ENCODE measurements at regions not wholly inside any gene's neighbourhood (a gene's known extent, or its start where the extent isn't known, plus 50 kb on each side); places are given as distances from the start of the nearest gene placed in this dataset.

GRCh38 chr1:172954476-172955150, 96.1 kb downstream of the TNFSF18 start:
- DNase-seq (ENCODE audit: low spot score in 2 of 2) = no peak
- intact Hi-C loops (cut with DNase I; ENCODE audit: low total_unique reads) = no loop called here
- TF ChIP-seq POLR2A (IDR thresholded peaks at IDR 0.05) (no peak), CTCF (IDR thresholded peaks at IDR 0.05) (no peak)
- WGBS, 2 donors = 95 to 97% methylated on average over 6 of the region's 6 CpGs
- H3K4me3 ChIP-seq (ENCODE audit: low read depth, poor library complexity, severe bottlenecking) = no peak overlapping the region

- DNase-seq (ENCODE audit: low spot score in 2 of 2) = no peak
- WGBS, 2 donors = 80 to 81% methylated on average over 5 of the region's 5 CpGs
- TF ChIP-seq POLR2A (IDR thresholded peaks at IDR 0.05) = no peak
- intact Hi-C loops (cut with DNase I; ENCODE audit: low total_unique reads) = no loop called here
- no peak overlapping the region for H3K4me3 ChIP-seq (ENCODE audit: low read depth, poor library complexity, severe bottlenecking)
Measured at GRCh38 chr1:172955161-172955815, 95.5 kb downstream of the TNFSF18 start.

GRCh38 chr1:172956871-172957270, 93.9 kb downstream of the TNFSF18 start:
- no peak overlapping the region for H3K4me3 ChIP-seq (ENCODE audit: low read depth, poor library complexity, severe bottlenecking)
- intact Hi-C loops (cut with DNase I; ENCODE audit: low total_unique reads) = no loop called here
- WGBS, 2 donors = 82 to 94% methylated on average over 1 of the region's 1 CpG
- no peak for DNase-seq (ENCODE audit: low spot score in 2 of 2)
- no peak for TF ChIP-seq CTCF (IDR thresholded peaks at IDR 0.05)
- TF ChIP-seq POLR2A (IDR thresholded peaks at IDR 0.05) = no peak

- no peak for DNase-seq (ENCODE audit: low spot score in 2 of 2)
- TF ChIP-seq CTCF (IDR thresholded peaks at IDR 0.05) (no peak), POLR2A (IDR thresholded peaks at IDR 0.05) (no peak)
- no peak overlapping the region for H3K4me3 ChIP-seq (ENCODE audit: low read depth, poor library complexity, severe bottlenecking)
- intact Hi-C loops (cut with DNase I; ENCODE audit: low total_unique reads) = no loop called here
Measured at GRCh38 chr1:172957491-172957890, 93.2 kb downstream of the TNFSF18 start.

GRCh38 chr1:172959571-172959970, 91.2 kb downstream of the TNFSF18 start:
- H3K4me3 ChIP-seq (ENCODE audit: low read depth, poor library complexity, severe bottlenecking) = no peak overlapping the region
- DNase-seq (ENCODE audit: low spot score in 2 of 2) = no peak
- TF ChIP-seq POLR2A (IDR thresholded peaks at IDR 0.05) = no peak
- intact Hi-C loops (cut with DNase I; ENCODE audit: low total_unique reads) = no loop called here
- 69 to 80% methylated on average over 2 of the region's 2 CpGs for WGBS, 2 donors

GRCh38 chr1:172960019-172960418, 90.7 kb downstream of the TNFSF18 start:
- intact Hi-C loops (cut with DNase I; ENCODE audit: low total_unique reads) = no loop called here
- no peak overlapping the region for H3K4me3 ChIP-seq (ENCODE audit: low read depth, poor library complexity, severe bottlenecking)
- TF ChIP-seq CTCF (IDR thresholded peaks at IDR 0.05) (no peak), POLR2A (IDR thresholded peaks at IDR 0.05) (no peak)
- DNase-seq (ENCODE audit: low spot score in 2 of 2) = no peak
- 96 to 97% methylated on average over 3 of the region's 3 CpGs for WGBS, 2 donors
